DND-41 (cell line): ENCODE measurements at regions not wholly inside any gene's neighbourhood (a gene's known extent, or its start where the extent isn't known, plus 50 kb on each side); places are given as distances from the start of the nearest gene placed in this dataset.

ENCODE experiments used
- ATAC-seq: fragments of 200-7000 bp; cut with Tn5 transposase; 3 replicates; pipeline ENCODE4 v1.9.1; 2021; ENCODE audit warnings: low read depth; ENCODE audit not compliant: insufficient read depth
- DNase-seq: peaks from one replicate; pipeline ENCODE4 v3.0.0-alpha.2; 2020
- H2AFZ ChIP-seq: 2 replicates; pipeline ENCODE4 v1.6.0; 2012; ENCODE audit warnings: low read depth, low read length
- H3K27ac ChIP-seq: 2 replicates; pipeline ENCODE4 v1.5.1; 2012; ENCODE audit warnings: low read length, inconsistent platforms
- H3K27me3 ChIP-seq: fragments of 200-600 bp; sonication (generic); 2 replicates; pipeline ENCODE4 v1.6.0; 2012; ENCODE audit warnings: low read length, mild to moderate bottlenecking, inconsistent platforms; ENCODE audit not compliant: insufficient read depth, poor library complexity
- H3K36me3 ChIP-seq: 2 replicates; pipeline ENCODE4 v1.5.1; 2012; ENCODE audit warnings: low read length, inconsistent platforms; ENCODE audit not compliant: insufficient read depth
- H3K4me1 ChIP-seq: 2 replicates; pipeline ENCODE4 v1.5.1; 2012; ENCODE audit warnings: mild to moderate bottlenecking, low read length; ENCODE audit not compliant: insufficient read depth
- H3K4me2 ChIP-seq: 2 replicates; pipeline ENCODE4 v1.6.0; 2012; ENCODE audit warnings: mild to moderate bottlenecking, moderate library complexity, low read length, inconsistent platforms; ENCODE audit not compliant: insufficient read depth
- H3K4me3 ChIP-seq, 2 experiments: fragments of 200-600 bp in 1 of 2; shearing (Covaris generic) in 1 of 2; 2 replicates each; pipeline ENCODE4 v1.5.1; 2012 to 2016; ENCODE audit warnings: inconsistent platforms in 2 of 2, low read length in 2 of 2, mild to moderate bottlenecking in 2 of 2, low read depth in 1 of 2, moderate library complexity in 1 of 2
- H3K79me2 ChIP-seq: 2 replicates; pipeline ENCODE4 v1.6.0; 2012; ENCODE audit warnings: low read length, inconsistent platforms; ENCODE audit not compliant: insufficient read depth
- H3K9ac ChIP-seq: 2 replicates; pipeline ENCODE4 v1.6.0; 2012; ENCODE audit warnings: low read depth, mild to moderate bottlenecking, inconsistent platforms, low read length, moderate library complexity
- H3K9me3 ChIP-seq: 2 replicates; pipeline ENCODE4 v1.5.1; 2012; ENCODE audit warnings: low read length, moderate library complexity, mild to moderate bottlenecking, inconsistent platforms; ENCODE audit not compliant: insufficient read depth, severe bottlenecking
- H4K20me1 ChIP-seq: 2 replicates; pipeline ENCODE4 v1.6.0; 2012; ENCODE audit warnings: low read length; ENCODE audit not compliant: insufficient read depth
- CTCF ChIP-seq: IDR thresholded peaks from 2 replicates; pipeline ENCODE4 v1.5.1; 2012; ENCODE audit warnings: borderline replicate concordance, low read length, moderate library complexity, mild to moderate bottlenecking; ENCODE audit not compliant: poor library complexity, severe bottlenecking; ENCODE audit errors: extremely low read depth
- EZH2 ChIP-seq: IDR thresholded peaks from 3 replicates; pipeline ENCODE4 v1.6.1; 2012; ENCODE audit warnings: borderline replicate concordance, low read depth, mild to moderate bottlenecking, moderate library complexity, low read length, inconsistent platforms; ENCODE audit not compliant: severe bottlenecking

GRCh38 chr11:116263770-116264169 lies 509.0 kb downstream of the BUD13 start:
- H3K27me3 ChIP-seq: peaks cover 16% of the 10 kb centered on the region
- H3K27ac ChIP-seq: no peak overlapping the region
- H3K4me2 ChIP-seq: no peak overlapping the region
- DNase-seq (no peak), ATAC-seq (no peak)
- no peak overlapping the region for H3K9ac ChIP-seq
- no peak overlapping the region for H2AFZ ChIP-seq
- H3K4me1 ChIP-seq: no peaks in the 10 kb centered on the region
- H3K36me3 ChIP-seq: no peaks in the 10 kb centered on the region
- TF ChIP-seq EZH2: no peak
- TF ChIP-seq CTCF: no peak
- no peaks in the 10 kb centered on the region for H3K9me3 ChIP-seq
- H3K79me2 ChIP-seq: no peaks in the 10 kb centered on the region
- H3K4me3 ChIP-seq: no peak overlapping the region
- H4K20me1 ChIP-seq: no peaks in the 10 kb centered on the region; the same call in 1 of the 2 replicates

- TF ChIP-seq EZH2: no peak
- no peak for TF ChIP-seq CTCF
- Histone ChIP-seq H3K36me3 (no peaks in the 10 kb centered on the region), H3K4me1 (no peaks in the 10 kb centered on the region), H3K9ac (no peak overlapping the region), H3K79me2 (no peaks in the 10 kb centered on the region), H3K9me3 (no peaks in the 10 kb centered on the region), H3K27ac (no peak overlapping the region), H3K27me3 (peaks cover 21% of the 10 kb centered on the region), H3K4me2 (no peak overlapping the region), H2AFZ (no peak overlapping the region), H4K20me1 (no peaks in the 10 kb centered on the region; the same call in 1 of the 2 replicates), H3K4me3 (no peak overlapping the region)
- ATAC-seq: no peak
- no peak for DNase-seq
Observed at GRCh38 chr11:116263019-116263418, 509.8 kb downstream of the BUD13 start.

- no peak overlapping the region for H3K4me2 ChIP-seq
- no peaks in the 10 kb centered on the region for H3K9me3 ChIP-seq
- no peaks in the 10 kb centered on the region for H3K4me1 ChIP-seq
- H3K79me2 ChIP-seq: no peaks in the 10 kb centered on the region
- no peaks in the 10 kb centered on the region; the same call in 1 of the 2 replicates for H4K20me1 ChIP-seq
- H3K27me3 ChIP-seq: peaks cover 21% of the 10 kb centered on the region
- H3K36me3 ChIP-seq: no peaks in the 10 kb centered on the region
- TF ChIP-seq EZH2 (no peak), CTCF (no peak)
- no peak overlapping the region for H2AFZ ChIP-seq
- DNase-seq (no peak), ATAC-seq (no peak)
- no peak overlapping the region for H3K4me3 ChIP-seq
- H3K9ac ChIP-seq: no peak overlapping the region
- H3K27ac ChIP-seq: no peak overlapping the region
Observed at GRCh38 chr11:116262370-116262769, 510.4 kb downstream of the BUD13 start.

- Histone ChIP-seq H3K27me3 (peaks cover 21% of the 10 kb centered on the region), H2AFZ (no peak overlapping the region), H3K36me3 (no peaks in the 10 kb centered on the region), H3K4me3 (no peak overlapping the region), H3K9ac (no peak overlapping the region), H3K9me3 (no peaks in the 10 kb centered on the region), H3K4me1 (no peaks in the 10 kb centered on the region), H3K4me2 (no peak overlapping the region), H3K27ac (no peak overlapping the region), H4K20me1 (no peaks in the 10 kb centered on the region; the same call in 1 of the 2 replicates), H3K79me2 (no peaks in the 10 kb centered on the region)
- DNase-seq: no peak
- TF ChIP-seq EZH2: no peak
- no peak for ATAC-seq
Observed at GRCh38 chr11:116261606-116262005, 511.2 kb downstream of the BUD13 start.
